HG02571 (cell line): ENCODE measurements at regions not wholly inside any gene's neighbourhood (a gene's known extent, or its start where the extent isn't known, plus 50 kb on each side); places are given as distances from the start of the nearest gene placed in this dataset.
"Not testable (repeated sequence)": the region's sequence is repeated elsewhere in the genome, so short reads cannot be mapped to it uniquely, and the experiment has no call there.

Experiments
- ATAC-seq: cut with Tn5 transposase; IDR thresholded peaks from one replicate; pipeline ENCODE4 v1.9.1; 2021; ENCODE audit warnings: mild to moderate bottlenecking, moderate library complexity; ENCODE audit not compliant: unreplicated experiment

DNA sequence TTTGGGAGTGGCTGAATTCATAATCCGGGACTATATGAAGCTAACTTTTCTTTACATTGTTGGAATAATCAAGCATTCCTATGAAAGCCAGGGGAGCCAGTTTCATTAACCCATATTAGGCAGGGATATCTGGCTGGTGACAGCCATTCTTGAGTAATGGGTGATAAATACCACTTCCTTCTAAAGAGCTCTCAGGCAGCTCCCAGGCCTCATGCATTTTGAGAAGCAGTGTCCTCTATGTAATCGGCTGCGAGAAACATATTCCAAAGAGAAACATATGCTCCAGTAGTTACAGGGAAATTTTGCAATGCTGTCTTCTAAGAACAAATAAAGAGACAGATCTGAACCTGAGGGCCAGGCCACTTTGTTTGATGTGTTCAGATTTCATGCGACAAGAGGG lies 83.1 kb downstream of the MSX2 start:
- no peak for ATAC-seq

DNA sequence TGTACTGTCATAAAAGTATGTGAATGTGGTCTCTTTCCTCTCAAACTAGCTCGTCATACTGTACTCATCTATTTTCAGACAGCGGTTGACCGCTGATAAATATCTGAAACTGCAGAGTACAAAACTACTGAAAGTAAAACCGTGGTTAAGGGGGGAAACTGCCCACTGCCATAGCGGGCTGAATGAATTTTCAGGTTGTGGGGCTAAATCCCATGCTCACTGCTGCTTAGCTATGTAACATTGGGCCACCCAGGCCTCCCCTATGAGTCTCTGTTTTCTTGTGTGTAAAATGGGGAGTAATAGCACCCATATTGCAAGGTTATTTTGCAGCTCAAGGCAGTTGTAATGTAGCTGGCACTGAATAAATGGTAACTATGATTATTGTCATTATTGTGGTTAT lies 82.3 kb downstream of the MSX2 start:
- ATAC-seq: no peak

DNA sequence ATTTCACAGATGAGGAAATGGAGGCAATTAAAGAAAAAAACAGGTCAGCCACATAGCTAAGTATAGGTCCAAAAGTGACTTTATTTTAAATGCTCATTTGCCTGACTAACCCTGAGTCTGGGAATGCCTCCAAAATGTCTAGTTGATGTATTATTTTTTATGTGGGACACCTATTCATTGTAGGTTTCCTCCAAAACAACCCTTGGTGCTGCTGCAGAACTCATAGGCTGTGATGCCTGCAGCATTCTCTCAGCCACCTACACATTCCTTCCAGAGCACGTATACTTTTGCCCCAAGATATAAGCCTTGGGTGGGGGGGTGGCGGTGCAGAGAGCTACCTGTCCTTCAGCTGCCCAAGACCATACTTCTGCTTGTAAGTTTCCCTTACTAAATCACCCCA lies 77.4 kb downstream of the MSX2 start:
- ATAC-seq: no peak

DNA sequence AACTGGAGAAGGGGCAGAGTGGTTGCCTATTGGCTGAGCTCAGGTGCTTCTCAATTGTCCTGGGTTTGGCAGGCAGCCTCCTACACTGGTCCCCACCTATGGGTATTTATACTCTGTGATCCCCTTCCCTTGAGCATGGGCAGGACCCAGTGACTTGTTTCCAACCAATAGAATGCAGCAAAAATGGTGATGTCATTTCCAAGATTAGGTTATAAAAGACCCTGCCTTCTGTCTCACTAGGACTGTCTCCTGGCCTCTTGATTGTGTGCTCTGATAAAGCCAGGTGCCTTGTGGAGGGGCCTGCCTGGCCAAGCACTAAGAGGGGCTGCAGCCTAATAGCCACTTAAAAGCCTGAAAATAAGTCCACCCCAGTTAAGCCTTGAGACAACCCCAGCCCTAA lies 76.1 kb downstream of the MSX2 start:
- no peak for ATAC-seq

DNA sequence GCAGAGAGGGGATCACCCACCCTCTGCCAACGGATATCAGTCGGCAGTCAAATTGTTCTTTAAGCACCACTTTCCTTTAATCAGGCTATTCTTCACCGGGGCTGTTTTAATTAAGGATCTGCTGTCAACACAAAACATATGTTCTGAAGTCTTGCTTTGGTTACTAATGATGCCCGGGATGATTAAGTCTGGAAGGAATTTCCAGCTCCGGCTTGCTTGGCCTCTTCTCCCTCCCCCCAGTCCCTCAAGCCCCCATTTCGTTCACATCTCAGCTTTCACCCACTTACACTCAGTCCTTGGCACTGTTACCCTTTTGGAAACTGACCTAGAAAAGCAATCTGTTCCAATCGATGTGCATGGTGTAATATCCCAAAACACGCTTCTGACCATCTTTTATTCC lies 74.7 kb downstream of the MSX2 start:
- no peak for ATAC-seq

DNA sequence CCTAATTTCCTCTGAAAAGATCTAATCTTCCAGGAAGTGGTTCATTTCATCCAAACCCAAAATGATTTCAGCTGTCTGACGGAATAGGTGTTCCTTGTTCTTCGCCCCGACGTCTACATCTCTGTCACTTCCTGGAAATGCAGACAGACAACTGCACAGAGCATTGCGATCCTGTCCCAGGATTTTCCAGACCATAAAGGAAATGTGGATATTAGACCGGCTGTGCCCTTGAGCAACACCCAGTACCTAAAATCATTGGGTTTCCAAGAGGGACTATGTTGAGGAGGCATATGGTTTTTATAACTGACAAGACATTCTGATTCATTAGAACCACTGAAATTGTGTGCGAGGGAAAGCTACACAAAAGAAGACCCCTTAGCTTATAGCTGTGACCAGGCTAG lies 74.2 kb downstream of the MSX2 start:
- no peak for ATAC-seq

DNA sequence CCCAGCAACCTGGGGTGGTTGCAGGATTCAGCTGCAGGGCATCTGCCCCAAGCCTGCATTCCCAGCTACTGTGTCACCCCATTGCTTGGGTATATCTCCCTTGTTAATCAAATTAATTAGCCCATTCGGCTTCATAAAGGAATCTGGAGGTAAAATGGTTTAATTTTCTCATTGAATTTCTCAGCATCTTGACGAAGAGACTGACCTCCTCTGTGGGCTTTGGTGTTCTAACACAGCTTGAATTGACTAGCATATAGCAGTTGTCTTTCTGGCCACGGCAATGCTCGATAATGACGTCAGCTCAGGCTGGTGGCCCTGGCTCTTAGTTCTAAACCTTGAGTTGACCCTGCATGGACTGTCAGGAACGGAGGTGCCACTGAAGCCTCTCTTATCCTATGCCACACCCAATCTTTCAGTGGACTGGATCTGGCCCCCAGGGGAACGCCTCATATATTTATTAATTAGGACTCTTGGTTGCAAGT lies 72.4 kb downstream of the MSX2 start:
- no peak for ATAC-seq

DNA sequence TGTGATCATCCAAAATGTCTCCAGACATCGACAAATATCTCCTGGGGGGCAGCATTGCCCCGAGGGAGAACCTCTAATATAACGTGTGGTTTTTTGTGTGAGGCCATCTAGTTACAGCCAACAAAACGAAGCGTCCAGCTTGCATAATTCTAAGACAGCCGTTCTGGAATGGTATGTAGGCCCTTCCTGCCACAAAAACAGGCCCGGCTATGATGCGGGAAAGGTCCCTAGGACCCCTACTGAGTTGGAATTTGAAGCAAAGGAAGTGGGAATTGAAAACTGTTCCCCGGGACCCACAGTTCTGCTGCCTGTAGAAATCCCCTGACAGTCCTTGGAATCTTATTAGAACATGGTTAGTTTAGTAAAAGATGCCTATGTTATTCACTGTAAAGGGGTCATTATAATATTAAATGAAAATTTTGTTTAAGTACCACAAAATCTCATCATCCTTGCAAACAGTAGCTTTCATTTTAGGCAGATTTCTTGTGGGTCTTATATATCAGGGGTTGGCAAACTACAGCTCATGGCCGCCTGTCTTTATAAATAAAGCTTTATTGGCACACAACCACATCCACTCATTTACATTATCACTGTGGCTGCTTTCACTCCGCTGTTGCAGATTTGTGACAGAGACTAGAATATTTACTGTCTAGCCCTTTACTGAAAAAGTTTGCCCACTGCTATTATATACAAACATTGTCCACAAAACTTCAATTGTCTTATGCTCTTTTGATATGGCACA lies 70.7 kb downstream of the MSX2 start:
- no peak for ATAC-seq

DNA sequence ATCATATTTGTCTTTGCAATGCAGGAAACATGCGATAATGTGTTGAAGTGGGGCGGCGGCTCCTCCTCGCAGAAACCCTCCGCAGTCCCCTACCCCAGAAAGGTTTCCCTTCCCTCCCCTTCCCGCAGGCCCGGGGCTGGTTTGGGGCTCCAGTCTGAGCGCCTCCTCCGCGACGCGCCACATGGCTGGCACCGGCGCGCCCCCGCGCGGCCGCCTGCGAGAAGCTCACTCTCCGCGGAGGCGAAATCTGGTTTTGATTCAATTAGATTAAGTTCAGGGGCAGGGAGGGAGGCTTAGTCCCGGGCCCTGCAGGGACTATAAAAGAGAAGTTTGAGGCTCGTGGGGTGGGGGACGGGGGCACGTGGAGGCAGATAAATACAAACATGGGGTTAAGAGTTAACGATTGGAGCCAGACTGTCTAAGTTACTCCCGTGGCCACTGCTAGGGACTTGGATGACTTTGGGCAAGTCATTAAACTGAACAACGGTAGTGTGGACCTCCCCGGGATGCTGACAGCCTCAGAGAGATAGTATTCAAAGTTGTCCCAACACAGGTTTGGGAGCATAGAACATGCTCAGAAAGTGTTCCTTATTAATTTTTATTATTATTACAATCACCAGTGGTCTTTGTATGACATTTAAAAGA lies 69.4 kb downstream of the MSX2 start:
- no peak for ATAC-seq

DNA sequence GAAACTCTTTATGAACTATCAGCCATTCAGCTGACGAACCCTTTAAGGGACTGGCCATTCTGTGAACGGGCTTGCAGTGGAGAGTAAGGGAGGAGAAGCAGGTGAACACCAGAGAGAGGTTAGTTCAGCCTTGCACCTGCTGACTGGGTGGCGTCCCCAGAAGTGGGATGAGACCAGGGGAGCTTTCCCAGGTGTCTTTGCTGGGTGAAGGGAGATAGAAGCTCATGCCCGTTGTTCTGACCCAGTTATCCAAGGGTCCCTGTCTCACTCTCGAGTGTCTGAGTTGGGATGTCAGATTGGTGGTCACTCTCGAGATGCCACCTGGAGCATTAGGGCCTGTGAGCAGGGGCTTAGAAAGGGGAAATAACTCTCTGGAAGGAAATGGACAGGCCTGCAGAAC lies 68.7 kb downstream of the MSX2 start:
- ATAC-seq: no peak

DNA sequence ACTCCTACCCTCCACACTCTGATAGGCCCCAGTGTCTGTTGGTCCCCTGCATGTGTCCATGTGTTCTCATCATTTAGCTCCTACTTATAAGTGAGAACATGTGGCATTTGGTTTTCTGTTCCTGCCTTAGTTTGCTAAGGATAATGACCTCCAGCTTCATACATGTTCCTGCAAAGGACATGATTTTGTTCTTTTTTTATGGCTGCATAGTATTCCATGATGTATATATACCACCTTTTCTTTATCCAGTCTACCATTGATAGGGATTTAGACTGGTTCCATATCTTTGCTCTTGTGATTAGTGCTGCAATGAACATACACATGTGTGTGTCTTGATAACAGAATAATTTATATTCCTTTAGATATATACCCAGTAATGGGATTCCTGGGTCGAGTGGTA lies 67.9 kb downstream of the MSX2 start:
- not testable (repeated sequence) for ATAC-seq

DNA sequence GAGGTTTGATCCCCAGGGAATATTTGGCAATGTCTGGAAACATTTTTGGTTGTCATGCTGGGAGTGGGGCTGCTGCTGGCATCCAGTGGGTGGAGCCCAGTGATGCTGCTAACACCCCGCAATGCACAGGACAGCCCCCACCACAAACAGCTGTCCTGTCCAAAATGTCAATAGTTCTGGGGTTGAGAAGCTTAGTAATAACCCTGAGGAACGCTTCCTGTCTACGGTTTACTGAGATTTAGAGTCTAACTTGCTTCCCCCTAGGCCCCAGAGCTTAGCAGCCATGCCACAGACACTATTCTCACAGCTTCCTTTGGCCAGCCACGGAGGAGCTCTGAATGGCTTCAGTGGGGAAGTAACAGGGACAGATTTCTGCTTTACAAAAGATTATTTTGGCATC lies 66.5 kb downstream of the MSX2 start:
- no peak for ATAC-seq

DNA sequence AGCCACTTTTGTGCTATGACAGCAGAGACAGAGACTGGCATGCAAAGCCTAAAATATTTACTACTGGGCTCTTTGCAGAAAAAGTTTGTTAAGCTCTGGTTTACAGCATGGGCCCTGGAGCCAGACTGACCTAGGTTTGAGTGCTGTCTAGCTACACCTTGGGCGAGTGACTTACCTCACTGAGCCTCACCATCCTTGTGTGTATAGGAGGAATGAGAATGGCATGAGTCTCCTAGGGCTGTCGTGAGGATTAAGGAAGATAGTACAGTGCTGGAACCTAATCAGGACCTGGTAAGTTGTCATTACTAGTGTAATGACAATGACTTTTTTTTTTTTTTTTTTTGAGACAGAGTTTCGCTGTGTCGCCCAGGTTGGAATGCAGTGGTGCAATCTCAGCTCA lies 65.2 kb downstream of the MSX2 start:
- ATAC-seq: no peak

DNA sequence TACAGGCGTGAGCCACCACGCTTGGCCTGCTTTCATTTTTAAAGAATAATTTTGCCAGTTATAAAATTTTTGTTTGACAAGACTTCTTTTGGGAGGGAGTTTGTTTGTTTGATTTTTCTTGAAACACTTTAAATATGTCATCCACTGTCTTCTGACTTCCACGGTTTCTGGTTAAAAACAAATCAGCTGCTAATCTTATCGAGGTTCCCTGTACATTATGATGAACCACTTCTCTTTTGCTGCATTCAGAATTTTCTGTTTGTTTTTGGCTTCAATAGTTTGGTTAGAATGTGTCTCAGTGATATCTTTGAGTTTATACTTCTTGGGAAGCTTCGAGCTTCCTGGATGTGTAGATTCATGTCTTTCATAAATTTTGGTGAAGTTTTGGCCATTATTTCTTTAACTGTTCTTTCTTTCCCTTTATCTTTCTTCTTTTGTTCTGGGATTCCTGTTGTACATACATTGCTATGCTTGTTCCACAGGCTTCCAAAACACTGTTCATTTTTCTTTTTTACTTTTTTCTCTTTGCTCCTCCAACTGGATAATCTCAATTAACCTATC lies 60.8 kb downstream of the MSX2 start:
- no peak for ATAC-seq
